GM12878 (cell line): ENCODE measurements at regions not wholly inside any gene's neighbourhood (a gene's known extent, or its start where the extent isn't known, plus 50 kb on each side); places are given as distances from the start of the nearest gene placed in this dataset.

Experiments
- CBFB ChIP-seq: IDR thresholded peaks from 2 replicates; pipeline ENCODE4 v1.6.1; 2016; ENCODE audit warnings: antibody characterized with exemption, low read depth
- CREB1 ChIP-seq: IDR thresholded peaks from 2 replicates; pipeline ENCODE4 v1.6.1; 2012; ENCODE audit warnings: low read depth, mild to moderate bottlenecking, inconsistent platforms
- CTCF ChIP-seq, 3 experiments: IDR thresholded peaks in 2 of 3; conservative IDR thresholded peaks in 1 of 3; 2 replicates each; pipeline ENCODE4 v1.5.1; 2011; ENCODE audit warnings: low read depth in 3 of 3, low read length in 3 of 3, mild to moderate bottlenecking in 3 of 3, control low read depth in 2 of 3, moderate library complexity in 2 of 3, inconsistent platforms in 1 of 3, mixed read lengths in 1 of 3; ENCODE audit not compliant: control insufficient read depth in 2 of 3, insufficient read depth in 1 of 3; ENCODE audit errors: extremely low read depth in 1 of 3
- EZH2 ChIP-seq: IDR thresholded peaks from 2 replicates; pipeline ENCODE4 v1.6.1; 2012; ENCODE audit warnings: low read depth, mild to moderate bottlenecking, control low read depth, inconsistent platforms, low read length, borderline replicate concordance; ENCODE audit not compliant: control insufficient read depth
- FOS ChIP-seq: IDR thresholded peaks from 3 replicates; pipeline ENCODE4 v1.6.1; 2011; ENCODE audit warnings: borderline replicate concordance; ENCODE audit not compliant: insufficient read length; ENCODE audit errors: extremely low read depth
- PML ChIP-seq: IDR thresholded peaks from 2 replicates; pipeline ENCODE4 v1.6.1; 2012; ENCODE audit warnings: low read length, inconsistent platforms
- TAF1 ChIP-seq: IDR thresholded peaks from 2 replicates; pipeline ENCODE4 v1.6.1; 2011; ENCODE audit warnings: mild to moderate bottlenecking, low read depth, low read length, borderline replicate concordance
- TF ChIP-seq, protein P1 (sequence below): fragments of 450-650 bp; formaldehyde crosslinking; IDR thresholded peaks from 2 replicates; pipeline ENCODE4 v1.5.0; 2022; ENCODE audit warnings: mild to moderate bottlenecking, missing genetic modification characterization
- TF ChIP-seq, protein P2 (sequence below): IDR thresholded peaks from 2 replicates; pipeline ENCODE4 v1.6.1; 2012; ENCODE audit warnings: low read depth, low read length, improper control_type of control experiment

DNA sequence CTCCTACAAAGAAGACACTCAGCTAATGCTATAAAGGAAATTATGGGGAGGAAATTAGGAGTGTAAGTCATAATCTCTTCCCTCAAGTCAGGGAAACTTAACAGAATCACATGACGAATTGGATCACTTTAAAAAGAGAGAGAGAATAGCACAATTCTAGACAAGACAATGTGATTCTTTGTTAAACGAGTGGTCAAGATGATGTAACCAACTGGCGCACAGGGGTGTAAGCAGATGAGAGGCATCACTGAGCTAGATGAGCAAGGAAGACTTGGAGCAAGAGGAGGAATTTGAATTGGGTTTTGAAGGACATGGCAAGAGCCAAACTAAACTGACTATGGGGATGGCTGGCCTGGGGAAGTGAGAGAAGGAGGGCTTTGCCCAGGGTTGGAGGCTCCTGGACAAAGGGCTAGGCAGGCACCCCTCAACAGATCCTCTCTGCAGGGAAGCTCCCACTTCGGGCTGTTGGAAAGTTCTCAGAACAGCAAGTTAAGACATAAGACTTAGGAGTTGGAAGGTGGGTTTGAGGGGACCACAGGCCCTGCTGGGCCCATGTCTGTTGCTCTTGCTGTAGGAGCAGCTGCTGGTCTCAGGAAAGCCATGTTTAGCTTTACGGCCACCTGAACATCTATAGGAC is 123.9 kb upstream of the GRIK3 start:
- TF ChIP-seq CBFB (no peak), TAF1 (no peak), CTCF (IDR thresholded peaks at IDR 0.05 in 2 of 3, conservative IDR thresholded peaks at IDR 0.05 in 1 of 3; ENCODE audit: control insufficient read depth in 2 of 3, extremely low read depth in 1 of 3, insufficient read depth in 1 of 3, low read depth in 3 of 3, low read length in 3 of 3) (no peak), PML (no peak), CREB1 (no peak), FOS (no peak), EZH2 (no peak)
- TF ChIP-seq, protein P1, sequence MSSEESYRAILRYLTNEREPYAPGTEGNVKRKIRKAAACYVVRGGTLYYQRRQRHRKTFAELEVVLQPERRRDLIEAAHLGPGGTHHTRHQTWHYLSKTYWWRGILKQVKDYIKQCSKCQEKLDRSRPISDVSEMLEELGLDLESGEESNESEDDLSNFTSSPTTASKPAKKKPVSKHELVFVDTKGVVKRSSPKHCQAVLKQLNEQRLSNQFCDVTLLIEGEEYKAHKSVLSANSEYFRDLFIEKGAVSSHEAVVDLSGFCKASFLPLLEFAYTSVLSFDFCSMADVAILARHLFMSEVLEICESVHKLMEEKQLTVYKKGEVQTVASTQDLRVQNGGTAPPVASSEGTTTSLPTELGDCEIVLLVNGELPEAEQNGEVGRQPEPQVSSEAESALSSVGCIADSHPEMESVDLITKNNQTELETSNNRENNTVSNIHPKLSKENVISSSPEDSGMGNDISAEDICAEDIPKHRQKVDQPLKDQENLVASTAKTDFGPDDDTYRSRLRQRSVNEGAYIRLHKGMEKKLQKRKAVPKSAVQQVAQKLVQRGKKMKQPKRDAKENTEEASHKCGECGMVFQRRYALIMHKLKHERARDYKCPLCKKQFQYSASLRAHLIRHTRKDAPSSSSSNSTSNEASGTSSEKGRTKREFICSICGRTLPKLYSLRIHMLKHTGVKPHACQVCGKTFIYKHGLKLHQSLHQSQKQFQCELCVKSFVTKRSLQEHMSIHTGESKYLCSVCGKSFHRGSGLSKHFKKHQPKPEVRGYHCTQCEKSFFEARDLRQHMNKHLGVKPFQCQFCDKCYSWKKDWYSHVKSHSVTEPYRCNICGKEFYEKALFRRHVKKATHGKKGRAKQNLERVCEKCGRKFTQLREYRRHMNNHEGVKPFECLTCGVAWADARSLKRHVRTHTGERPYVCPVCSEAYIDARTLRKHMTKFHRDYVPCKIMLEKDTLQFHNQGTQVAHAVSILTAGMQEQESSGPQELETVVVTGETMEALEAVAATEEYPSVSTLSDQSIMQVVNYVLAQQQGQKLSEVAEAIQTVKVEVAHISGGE: no peak
- TF ChIP-seq, protein P2, sequence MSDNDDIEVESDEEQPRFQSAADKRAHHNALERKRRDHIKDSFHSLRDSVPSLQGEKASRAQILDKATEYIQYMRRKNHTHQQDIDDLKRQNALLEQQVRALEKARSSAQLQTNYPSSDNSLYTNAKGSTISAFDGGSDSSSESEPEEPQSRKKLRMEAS: no peak
